ENCODE measurements at regions not wholly inside any gene's neighbourhood (a gene's known extent, or its start where the extent isn't known, plus 50 kb on each side); places are given as distances from the start of the nearest gene placed in this dataset.

GRCh38 chr6:138577151-138577915, 78.0 kb upstream of the NHSL1 start:
- DNase-seq (ENCODE audit: low read depth in 2 of 3, low spot score in 1 of 3): no peak

GRCh38 chr6:138580040-138580439, 80.7 kb upstream of the NHSL1 start:
- DNase-seq (ENCODE audit: low read depth in 2 of 3, low spot score in 1 of 3): no peak

- no peak for DNase-seq (ENCODE audit: low read depth in 2 of 3, low spot score in 1 of 3)
Measured at GRCh38 chr6:138580801-138581200, 81.5 kb upstream of the NHSL1 start.

DNA sequence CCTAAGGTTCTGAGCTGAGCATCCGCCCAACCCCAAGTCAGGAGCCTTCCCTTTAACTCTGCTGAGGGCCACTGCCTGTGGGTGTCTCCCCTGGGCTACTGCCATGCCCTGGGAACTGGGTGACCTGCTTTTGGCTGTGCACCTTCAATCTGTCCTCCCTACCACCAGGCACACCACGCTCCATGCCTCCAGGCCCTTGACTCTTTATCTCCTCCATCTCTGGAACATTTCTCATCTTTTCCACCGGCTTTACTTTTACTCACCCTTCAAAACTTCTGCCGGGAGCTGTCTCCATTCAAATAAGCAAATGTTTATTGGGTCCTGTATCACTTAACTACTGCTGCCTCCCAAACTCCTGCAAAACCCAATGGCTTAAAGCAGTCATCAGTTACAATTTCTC, 83.3 kb upstream of the NHSL1 start:
- DNase-seq (ENCODE audit: low read depth in 2 of 3, low spot score in 1 of 3): no peak

- no peak for DNase-seq (ENCODE audit: low read depth in 2 of 3, low spot score in 1 of 3)
Measured at GRCh38 chr6:138586638-138587037, 87.3 kb upstream of the NHSL1 start.

GRCh38 chr6:138588805-138589434, 89.6 kb upstream of the NHSL1 start:
- DNase-seq (ENCODE audit: low read depth in 2 of 3, low spot score in 1 of 3): peak; percentile 16 to 69 (median 22)

DNA sequence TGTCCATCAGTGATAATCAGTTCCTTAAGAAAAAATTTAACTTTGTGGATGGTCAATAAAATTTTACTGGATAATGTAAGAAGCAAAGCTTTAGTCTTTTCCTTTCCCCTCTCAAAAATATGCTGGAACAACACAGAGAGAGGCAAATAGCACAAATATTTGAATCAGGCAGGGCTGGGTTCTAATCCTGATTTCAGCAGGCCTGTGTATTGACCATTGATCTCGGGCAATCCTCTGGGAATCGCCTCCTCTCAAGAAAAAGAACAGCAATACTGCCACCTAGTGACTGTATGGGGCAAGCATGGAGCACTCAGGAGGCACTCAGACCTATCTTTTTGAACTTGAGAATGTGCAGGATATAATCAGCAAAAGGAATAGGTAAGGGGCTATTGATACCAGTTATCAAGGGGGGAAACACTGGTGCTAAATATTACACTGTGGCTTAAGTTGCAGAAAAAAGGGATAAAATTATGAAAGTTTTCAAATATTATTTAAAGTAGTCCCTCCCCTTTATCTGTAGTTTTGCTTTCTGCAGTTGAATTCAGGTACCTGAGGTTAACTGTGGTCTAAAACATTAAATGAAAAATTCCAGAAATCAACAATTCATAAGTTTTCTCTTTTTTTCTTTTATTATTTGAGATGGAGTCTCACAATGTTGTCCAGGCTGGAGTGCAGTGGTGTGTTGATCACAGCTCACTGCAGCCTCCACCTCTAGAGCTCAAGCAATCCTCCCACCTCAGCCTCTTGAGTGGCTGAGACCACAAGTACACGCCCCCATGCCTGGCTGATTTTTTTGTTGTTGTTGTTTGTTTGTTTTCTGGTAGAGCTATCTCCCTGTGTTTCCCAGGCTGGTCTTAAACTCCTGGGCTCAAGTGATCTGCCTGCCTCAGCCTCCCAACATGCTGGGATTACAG, 91.8 kb upstream of the NHSL1 start:
- peak in 2 of 3 donors; percentile 17 to 40 for DNase-seq (ENCODE audit: low read depth in 2 of 3, low spot score in 1 of 3)

DNA sequence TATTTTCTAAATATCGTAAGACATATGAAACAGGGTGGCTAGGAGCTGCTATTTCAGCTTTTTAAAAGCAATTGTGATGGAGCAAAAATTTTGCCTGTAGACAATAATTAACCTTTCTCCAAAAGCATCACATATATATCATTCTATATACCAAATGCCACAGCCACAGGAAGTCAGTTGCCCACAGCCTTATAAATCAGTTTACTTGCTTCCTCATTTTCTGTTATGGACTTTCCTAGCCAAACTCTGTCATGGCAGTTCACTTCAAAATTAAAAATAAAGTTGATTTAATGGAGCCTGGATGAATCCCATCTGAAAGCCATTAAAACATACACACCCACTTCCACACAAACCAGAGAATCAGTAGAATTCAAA, 93.4 kb upstream of the NHSL1 start:
- no peak for DNase-seq (ENCODE audit: low read depth in 2 of 3, low spot score in 1 of 3)

GRCh38 chr6:138593124-138593877, 94.0 kb upstream of the NHSL1 start:
- DNase-seq (ENCODE audit: low read depth in 2 of 3, low spot score in 1 of 3): peak in 2 of 3 donors; percentile 13 to 44

GRCh38 chr6:138593909-138594757, 94.8 kb upstream of the NHSL1 start:
- no peak for DNase-seq (ENCODE audit: low read depth in 2 of 3, low spot score in 1 of 3)

GRCh38 chr6:138594758-138595140, 95.5 kb upstream of the NHSL1 start:
- DNase-seq (ENCODE audit: low read depth in 2 of 3, low spot score in 1 of 3): no peak

GRCh38 chr6:138596126-138596525, 96.8 kb upstream of the NHSL1 start:
- DNase-seq (ENCODE audit: low read depth in 2 of 3, low spot score in 1 of 3): no peak

DNA sequence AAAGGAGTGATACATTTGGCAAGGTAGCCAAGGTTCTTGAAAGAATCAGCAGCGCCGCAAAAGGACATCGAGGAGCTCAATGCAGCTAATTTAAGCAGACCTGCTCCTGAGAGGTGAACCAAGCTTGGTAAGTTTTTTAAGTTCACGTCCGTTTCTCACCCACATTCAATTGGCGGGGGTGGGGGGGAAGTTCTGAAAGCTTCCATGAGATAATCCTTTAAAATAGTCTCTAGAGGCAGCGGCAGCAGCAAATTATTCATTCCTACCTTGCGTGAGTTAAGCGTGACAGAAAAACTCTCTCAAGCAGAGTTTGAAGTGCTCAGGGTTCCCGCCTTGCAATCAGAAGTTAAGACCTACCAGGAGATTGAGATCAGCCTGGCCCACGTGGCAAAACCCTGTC, 97.3 kb upstream of the NHSL1 start:
- no peak for DNase-seq (ENCODE audit: low read depth in 2 of 3, low spot score in 1 of 3)

- DNase-seq (ENCODE audit: low read depth in 2 of 3, low spot score in 1 of 3): no peak
Measured at GRCh38 chr6:138597336-138597735, 98.0 kb upstream of the NHSL1 start.

DNA sequence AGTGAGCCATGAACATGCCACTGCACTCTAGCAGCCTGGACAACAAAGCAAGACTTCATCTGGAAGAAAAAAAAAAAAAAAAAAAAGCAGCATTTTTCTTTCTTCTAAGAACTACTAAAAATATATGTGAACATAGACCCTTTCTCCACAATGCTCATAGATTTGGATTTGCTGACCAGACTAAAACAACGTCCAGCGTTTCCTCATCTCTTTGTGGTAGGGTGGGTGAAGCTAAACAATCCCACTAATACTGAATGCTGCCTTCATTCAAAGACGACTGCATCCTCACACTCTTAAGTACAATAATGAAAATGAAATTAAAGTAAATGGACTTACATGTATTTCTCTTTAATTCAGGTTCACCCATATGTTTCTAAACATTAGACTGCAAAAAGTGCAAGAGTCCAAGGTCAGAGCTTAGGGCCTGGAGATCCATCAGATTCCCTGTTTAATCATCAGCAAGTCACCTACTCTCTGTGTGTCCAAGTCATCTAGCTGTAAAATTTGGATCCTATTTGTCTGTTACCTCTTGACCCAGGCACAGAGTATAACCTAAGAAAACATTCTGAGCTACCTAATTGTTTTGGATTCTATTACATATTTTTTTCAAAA, 99.4 kb upstream of the NHSL1 start:
- DNase-seq (ENCODE audit: low read depth in 2 of 3, low spot score in 1 of 3): no peak

DNA sequence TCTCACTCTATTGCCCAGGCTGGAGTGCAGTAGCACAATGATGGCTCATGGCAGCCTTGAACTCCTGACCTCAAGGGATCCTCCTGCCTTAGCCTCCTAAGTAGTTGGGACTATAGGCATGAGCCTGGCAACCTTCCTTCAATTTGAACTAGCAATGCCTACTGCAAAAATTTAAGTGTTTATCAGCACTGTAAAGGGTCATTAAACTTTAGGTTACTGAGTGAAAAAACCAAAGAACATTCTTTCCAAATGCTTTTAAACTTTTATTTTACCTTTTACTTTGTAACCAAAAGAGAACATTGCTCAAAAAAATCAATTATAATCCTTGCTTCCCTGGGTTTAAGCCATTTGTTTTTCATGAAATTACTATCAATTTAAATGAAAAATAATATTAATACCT, 101.0 kb upstream of the NHSL1 start:
- no peak for DNase-seq (ENCODE audit: low read depth in 2 of 3, low spot score in 1 of 3)

- no peak for DNase-seq (ENCODE audit: low read depth in 2 of 3, low spot score in 1 of 3)
Measured at GRCh38 chr6:138600726-138601125, 101.4 kb upstream of the NHSL1 start.

DNA sequence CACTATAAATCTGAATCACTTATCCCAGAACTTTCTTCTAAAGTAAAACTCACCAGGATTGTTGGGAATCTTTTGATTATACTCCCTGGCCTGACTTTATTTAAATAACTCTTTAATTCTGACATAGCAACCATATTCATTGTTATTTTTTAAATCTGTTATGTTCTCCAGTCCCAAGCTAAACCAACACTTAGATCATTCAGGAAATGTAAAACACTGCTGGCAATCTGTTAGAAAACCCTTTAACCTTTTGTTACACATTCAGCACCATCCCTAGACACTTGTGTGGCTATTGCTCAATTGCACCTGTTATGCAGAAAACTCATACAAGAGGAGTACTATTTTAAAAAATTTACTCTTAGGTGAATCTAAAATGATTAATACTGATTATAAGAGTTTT, 101.8 kb upstream of the NHSL1 start:
- no peak for DNase-seq (ENCODE audit: low read depth in 2 of 3, low spot score in 1 of 3)

GRCh38 chr6:138605958-138606357, 106.7 kb upstream of the NHSL1 start:
- DNase-seq (ENCODE audit: low read depth in 2 of 3, low spot score in 1 of 3): no peak

Measured in stimulated activated CD4-positive, alpha-beta T cell treated with anti-CD3 and anti-CD28 coated beads, Interleukin-12 subunit alpha, Interleukin-12 subunit beta, amount 100 ng/mL, for 48 hours (primary cell).